Prostate gland (tissue), 2 donors: ENCODE measurements at regions not wholly inside any gene's neighbourhood (a gene's known extent, or its start where the extent isn't known, plus 50 kb on each side); places are given as distances from the start of the nearest gene placed in this dataset.

Experiments used
- CTCF ChIP-seq, 4 experiments: fragments of 200-600 bp in 2 of 4; fragments of 450-650 bp in 2 of 4; sonication (generic) in 2 of 4; IDR thresholded peaks; 1 replicate in 3 of 4; 2 replicates in 1 of 4; pipeline ENCODE4 v1.5.1; 2016 to 2019; ENCODE audit warnings: antibody characterized with exemption in 4 of 4, mild to moderate bottlenecking in 2 of 4, moderate library complexity in 2 of 4
- POLR2A ChIP-seq: fragments of 450-650 bp; IDR thresholded peaks from one replicate; pipeline ENCODE4 v1.6.1; 2016; ENCODE audit warnings: antibody characterized with exemption, mild to moderate bottlenecking

GRCh38 chr7:25849500-25850184, 302.4 kb upstream of the NFE2L3 start:
- TF ChIP-seq CTCF (IDR thresholded peaks at IDR 0.05) (no peak), POLR2A (no peak)
